Gastroesophageal sphincter (tissue), 4 donors: ENCODE measurements at regions not wholly inside any gene's neighbourhood (a gene's known extent, or its start where the extent isn't known, plus 50 kb on each side); places are given as distances from the start of the nearest gene placed in this dataset.

Experiments
- ATAC-seq: fragments of 150-250 bp; one replicate; pipeline ENCODE4 v1.9.1; 2016; ENCODE audit warnings: mild to moderate bottlenecking, moderate library complexity
- H3K27ac ChIP-seq, 4 donors: fragments of 200-600 bp; sonication (generic) in 3 of 4; 1 replicate in 3 of 4; 2 replicates in 1 of 4; pipeline ENCODE4 v1.5.1; 2016 to 2019
- H3K27me3 ChIP-seq: fragments of 200-600 bp; sonication (generic); one replicate; pipeline ENCODE4 v1.5.1; 2019
- H3K36me3 ChIP-seq, 2 donors: fragments of 200-600 bp; sonication (generic); one replicate each; pipeline ENCODE4 v1.5.1; 2019; ENCODE audit warnings: control low read depth in 1 of 2
- H3K4me1 ChIP-seq, 3 donors: fragments of 200-600 bp; sonication (generic); 1 replicate in 2 of 3; 2 replicates in 1 of 3; pipeline ENCODE4 v1.5.1; 2016 to 2019; ENCODE audit warnings: control low read depth in 2 of 3
- H3K4me3 ChIP-seq, 2 donors: fragments of 200-600 bp; sonication (generic); one replicate each; pipeline ENCODE4 v1.5.1; 2019; ENCODE audit warnings: mild to moderate bottlenecking in 1 of 2, moderate library complexity in 1 of 2
- H3K9me3 ChIP-seq, 3 donors: fragments of 200-600 bp; sonication (generic); one replicate each; pipeline ENCODE4 v1.5.1; 2017 to 2019; ENCODE audit warnings: control low read depth in 2 of 3
- CTCF ChIP-seq, 4 experiments: fragments of 200-600 bp in 2 of 4; fragments of 450-650 bp in 2 of 4; sonication (generic) in 1 of 4; IDR thresholded peaks; one replicate each; pipeline ENCODE4 v1.5.1; 2017 to 2019; ENCODE audit warnings: antibody characterized with exemption in 4 of 4, mild to moderate bottlenecking in 2 of 4, moderate library complexity in 2 of 4
- EP300 ChIP-seq: sonication (generic); formaldehyde crosslinking; IDR thresholded peaks from one replicate; pipeline ENCODE4 v1.6.1; 2017; ENCODE audit warnings: antibody characterized with exemption, mild to moderate bottlenecking
- POLR2A ChIP-seq, 2 donors: fragments of 450-650 bp; IDR thresholded peaks; one replicate each; pipeline ENCODE4 v1.6.1; 2017; ENCODE audit warnings: antibody characterized with exemption in 2 of 2, mild to moderate bottlenecking in 2 of 2, moderate library complexity in 1 of 2
- POLR2AphosphoS5 ChIP-seq: sonication (generic); formaldehyde crosslinking; IDR thresholded peaks from one replicate; pipeline ENCODE4 v1.6.1; 2017; ENCODE audit warnings: antibody characterized with exemption
- WGBS, 2 donors: methylation state at CpG; one replicate each; pipeline ENCODE4 v1.1.5; 2018; ENCODE audit warnings: low coverage in 1 of 2; 5-methylcytosine and 5-hydroxymethylcytosine counted together

GRCh38 chr18:41466436-41467160, 488.4 kb upstream of the PIK3C3 start:
- H3K36me3 ChIP-seq, result no peaks in the 10 kb centered on the region
- H3K9me3 ChIP-seq, result no peaks in the 10 kb centered on the region
- H3K4me1 ChIP-seq, result no peaks in the 10 kb centered on the region
- no peak overlapping the region for H3K4me3 ChIP-seq
- ATAC-seq, result no peak
- no peak overlapping the region for H3K27ac ChIP-seq
- no peak for TF ChIP-seq CTCF (IDR thresholded peaks at IDR 0.05)
- no peak for TF ChIP-seq POLR2AphosphoS5
- TF ChIP-seq EP300, result no peak
- WGBS, 2 donors, result 59 to 62% methylated on average over 4 of the region's 4 CpGs
- no peaks in the 10 kb centered on the region for H3K27me3 ChIP-seq

DNA sequence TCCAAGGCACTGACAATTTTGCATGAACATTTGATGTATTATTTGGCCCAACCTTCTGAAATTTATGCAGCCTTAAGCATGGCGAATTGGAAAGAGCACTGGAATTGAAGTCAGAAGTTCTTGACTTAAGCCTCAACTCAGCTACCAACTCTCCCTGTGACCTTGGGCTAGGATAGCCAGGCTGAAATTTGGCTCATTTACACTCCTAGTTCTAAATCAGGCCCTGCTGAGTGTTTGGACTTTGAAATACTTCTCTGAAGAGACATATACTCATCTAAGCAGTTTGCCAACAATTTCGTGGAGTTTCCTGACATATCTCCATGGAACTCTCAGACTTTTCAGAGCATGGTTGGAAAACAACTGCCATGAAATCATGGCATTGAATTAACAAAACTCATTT, 489.6 kb upstream of the PIK3C3 start:
- TF ChIP-seq POLR2AphosphoS5, result no peak
- no peak for TF ChIP-seq CTCF (IDR thresholded peaks at IDR 0.05)
- no peak for TF ChIP-seq EP300
- no peak for TF ChIP-seq POLR2A (IDR thresholded peaks at IDR 0.05)
- Histone ChIP-seq H3K36me3 (no peaks in the 10 kb centered on the region), H3K4me3 (no peak overlapping the region), H3K9me3 (no peaks in the 10 kb centered on the region), H3K27me3 (no peaks in the 10 kb centered on the region), H3K4me1 (no peaks in the 10 kb centered on the region), H3K27ac (no peak overlapping the region)
- ATAC-seq, result no peak
- 47 to 79% methylated on average over 2 of the region's 2 CpGs for WGBS, 2 donors

DNA sequence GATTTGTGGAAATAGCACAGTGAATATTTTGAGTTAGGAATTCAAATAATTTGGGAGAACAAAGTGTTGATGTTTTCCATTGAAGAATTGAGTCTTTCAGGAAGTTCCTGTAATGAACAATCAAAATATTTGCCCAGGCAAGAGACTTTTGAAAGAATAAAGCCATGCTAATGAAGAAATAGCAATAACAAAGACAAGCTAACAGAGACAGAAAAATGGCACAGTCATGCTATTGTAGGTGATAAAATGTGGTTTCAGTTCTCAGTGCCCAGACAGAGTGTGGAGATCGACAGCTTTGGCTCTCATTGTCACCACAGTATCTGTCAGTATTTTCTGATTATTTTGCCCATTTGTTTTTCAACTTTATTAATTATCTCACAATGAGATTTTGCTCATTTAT, 490.8 kb upstream of the PIK3C3 start:
- no peak for ATAC-seq
- Histone ChIP-seq H3K4me3 (no peak overlapping the region), H3K27me3 (no peaks in the 10 kb centered on the region), H3K4me1 (no peaks in the 10 kb centered on the region), H3K36me3 (no peaks in the 10 kb centered on the region), H3K27ac (no peak overlapping the region), H3K9me3 (no peaks in the 10 kb centered on the region)
- no peak for TF ChIP-seq CTCF (IDR thresholded peaks at IDR 0.05)
- no peak for TF ChIP-seq EP300
- TF ChIP-seq POLR2A (IDR thresholded peaks at IDR 0.05), result no peak
- TF ChIP-seq POLR2AphosphoS5, result no peak
- WGBS, 2 donors, result 44 to 55% methylated on average over 1 of the region's 1 CpG

GRCh38 chr18:41462946-41463345, 492.1 kb upstream of the PIK3C3 start:
- 38 to 64% methylated on average over 1 of the region's 1 CpG for WGBS, 2 donors
- Histone ChIP-seq H3K9me3 (no peaks in the 10 kb centered on the region), H3K4me1 (no peaks in the 10 kb centered on the region), H3K27ac (no peak overlapping the region), H3K27me3 (no peaks in the 10 kb centered on the region), H3K4me3 (no peak overlapping the region), H3K36me3 (no peaks in the 10 kb centered on the region)
- no peak for TF ChIP-seq POLR2A (IDR thresholded peaks at IDR 0.05)
- TF ChIP-seq EP300, result no peak
- no peak for TF ChIP-seq POLR2AphosphoS5
- no peak for TF ChIP-seq CTCF (IDR thresholded peaks at IDR 0.05)
- no peak for ATAC-seq

DNA sequence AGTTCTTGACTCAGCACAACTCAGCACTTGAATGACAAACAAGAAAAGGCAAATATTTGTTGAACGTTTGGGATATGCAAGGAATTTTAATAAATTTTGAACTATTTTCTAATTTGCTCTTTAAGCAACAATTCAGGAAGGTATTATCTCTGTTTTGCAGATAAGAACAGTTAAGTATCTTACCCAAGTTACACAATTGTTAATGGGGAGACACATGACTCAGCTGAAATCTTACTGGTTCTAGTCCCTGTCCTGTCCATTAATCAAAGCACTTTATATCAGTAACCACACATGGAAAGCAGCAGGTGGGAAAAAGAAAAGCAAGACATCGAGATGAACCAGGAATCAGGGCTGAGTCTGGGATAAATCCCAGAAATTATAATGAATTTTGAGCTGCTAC, 493.9 kb upstream of the PIK3C3 start:
- Histone ChIP-seq H3K4me3 (no peak overlapping the region), H3K4me1 (no peaks in the 10 kb centered on the region), H3K9me3 (no peaks in the 10 kb centered on the region), H3K27me3 (no peaks in the 10 kb centered on the region), H3K36me3 (no peaks in the 10 kb centered on the region), H3K27ac (no peak overlapping the region)
- TF ChIP-seq POLR2A (IDR thresholded peaks at IDR 0.05) (no peak), CTCF (IDR thresholded peaks at IDR 0.05) (no peak)
- ATAC-seq, result no peak
- WGBS, 2 donors, result 51 to 73% methylated on average over 2 of the region's 2 CpGs
